NCI-H1417 (cell line): ENCODE measurements at regions not wholly inside any gene's neighbourhood (a gene's known extent, or its start where the extent isn't known, plus 50 kb on each side); places are given as distances from the start of the nearest gene placed in this dataset.
"Not testable (repeated sequence)": the region's sequence is repeated elsewhere in the genome, so short reads cannot be mapped to it uniquely, and the experiment has no call there.

Experiments used
- DNase-seq, 3 experiments: peaks; one replicate each; lab custom pipeline; 2025; lab: John Stamatoyannopoulos, UW

- DNase-seq, result not testable (repeated sequence)
These were observed 104.3 kb downstream of the MTPN start for GRCh38 chr7:135872861-135873260.

GRCh38 chr7:135862586-135863340, 114.2 kb upstream of the FAM180A start:
- peak in 2 of 3 experiments; percentile 58 to 94 for DNase-seq

DNA sequence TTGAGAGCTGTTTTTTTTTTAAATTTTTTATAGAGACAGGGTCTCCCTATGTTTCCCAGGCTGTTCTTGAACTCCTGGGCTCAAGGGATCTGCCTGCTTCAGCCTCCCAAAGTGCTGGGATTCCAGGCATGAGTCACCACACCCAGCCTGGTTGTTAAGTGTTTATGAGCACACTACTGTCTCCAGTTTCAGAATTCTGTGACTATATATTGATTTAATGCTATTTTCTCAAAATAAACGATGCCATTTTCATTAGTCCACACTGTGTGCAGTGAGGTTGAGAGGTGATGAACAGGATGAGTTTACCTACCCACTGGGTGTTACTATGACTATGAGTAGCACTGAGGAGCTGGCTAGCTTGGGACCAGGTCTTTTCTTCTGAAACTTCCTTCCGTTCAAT, 110.9 kb upstream of the FAM180A start:
- no peak for DNase-seq

- DNase-seq, result no peak
These were observed 110.2 kb upstream of the FAM180A start for GRCh38 chr7:135858851-135859250.

GRCh38 chr7:135858379-135858778, 109.8 kb upstream of the FAM180A start:
- DNase-seq, result no peak

GRCh38 chr7:135857519-135858274, 109.1 kb upstream of the FAM180A start:
- no peak for DNase-seq

DNA sequence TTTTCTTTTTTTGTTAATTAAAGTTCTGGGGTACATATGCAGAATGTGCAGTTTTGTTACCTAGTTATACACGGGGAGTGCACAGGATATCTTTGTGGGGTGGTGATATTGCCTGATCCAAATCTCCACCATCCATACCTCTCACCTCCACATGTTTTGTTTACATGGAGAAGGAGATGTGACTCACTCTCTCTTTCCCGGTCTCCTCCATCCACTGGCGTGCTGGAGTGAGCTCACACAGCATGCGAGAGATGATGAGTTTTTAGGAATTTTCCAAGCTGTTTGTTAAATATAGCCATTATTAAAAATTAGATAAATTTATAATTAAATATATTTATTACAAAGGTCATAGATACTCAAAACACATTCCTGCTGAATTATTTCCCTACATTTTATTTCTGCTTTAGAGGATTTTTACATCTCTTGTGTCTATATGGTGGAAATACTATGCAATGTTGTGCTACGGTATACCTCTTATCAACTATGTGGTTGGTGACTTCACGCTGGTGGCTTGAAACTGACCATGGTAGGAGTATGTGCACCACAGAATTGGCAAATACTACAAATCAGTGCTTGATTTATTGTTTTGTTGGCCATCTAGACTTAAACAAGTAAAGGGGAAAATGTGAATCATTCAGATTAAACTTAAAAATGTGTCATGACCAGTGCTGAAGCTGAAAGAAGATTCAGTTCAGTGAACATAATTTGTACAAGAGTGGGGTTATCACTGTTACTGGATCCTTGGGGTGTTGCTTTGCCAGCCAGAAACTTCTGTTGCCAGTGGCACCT, 107.9 kb upstream of the FAM180A start:
- DNase-seq, result no peak

- peak in 2 of 3 experiments; percentile 18 to 73 for DNase-seq
These were observed 107.2 kb upstream of the FAM180A start for GRCh38 chr7:135855846-135856245.

GRCh38 chr7:135853499-135853898, 104.9 kb upstream of the FAM180A start:
- no peak for DNase-seq

DNA sequence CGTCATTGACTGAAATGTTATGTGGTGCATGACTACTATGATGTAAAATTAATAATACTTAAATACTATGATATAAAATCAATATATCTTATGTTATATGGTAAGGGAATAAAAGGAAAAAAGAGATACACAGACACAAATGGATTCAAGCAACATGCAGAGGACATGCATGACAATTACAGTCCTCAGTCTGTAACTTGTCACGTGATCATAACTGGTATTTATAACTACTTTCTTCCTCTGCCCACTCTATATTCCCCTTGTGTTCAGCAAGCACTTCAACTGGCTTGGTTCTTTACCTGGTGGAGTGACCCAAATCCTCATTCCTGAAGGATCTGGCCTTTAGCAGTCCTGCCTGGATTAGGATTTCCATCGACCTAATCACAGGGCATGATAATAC, 104.4 kb upstream of the FAM180A start:
- DNase-seq, result no peak

DNA sequence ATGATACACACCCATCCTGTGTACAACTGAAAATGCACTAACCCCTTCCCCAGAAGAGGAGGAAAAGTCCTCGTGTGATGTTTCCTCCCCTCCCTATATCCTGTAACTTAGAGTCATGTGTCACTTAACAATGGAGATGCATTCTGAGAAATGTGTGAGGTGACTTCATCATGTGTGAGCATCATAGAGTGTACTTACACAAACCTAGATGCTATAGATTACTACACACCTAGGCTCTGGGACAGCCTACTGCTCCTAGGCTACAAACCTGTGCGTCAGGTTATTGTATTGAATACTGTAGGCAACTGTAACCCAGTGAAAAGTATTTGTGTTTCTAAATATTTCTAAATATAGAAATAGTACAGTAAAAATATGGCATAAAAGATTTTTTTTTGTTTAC, 98.6 kb upstream of the FAM180A start:
- DNase-seq, result no peak

DNA sequence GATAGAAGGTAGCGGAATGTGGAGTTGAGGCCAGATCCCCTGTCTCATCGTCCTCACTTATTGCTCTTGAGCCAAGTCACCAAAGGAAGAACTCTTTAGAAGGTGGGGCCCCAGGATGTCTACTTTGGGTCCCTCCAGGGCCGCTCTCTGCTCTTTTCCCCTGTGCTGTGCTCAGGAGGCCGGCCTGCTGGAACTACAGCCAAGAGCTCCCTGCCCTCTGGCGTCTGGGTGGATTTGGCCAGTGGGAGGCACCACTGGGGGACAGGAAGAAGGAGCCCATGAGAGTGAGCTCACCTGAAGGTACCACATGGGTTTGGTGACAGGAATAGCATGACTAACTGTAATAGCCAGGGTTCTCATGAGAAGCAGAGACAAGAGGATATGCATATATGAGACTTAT, 97.7 kb upstream of the FAM180A start:
- no peak for DNase-seq

GRCh38 chr7:135845415-135846075, 96.9 kb upstream of the FAM180A start:
- DNase-seq, result peak in 2 of 3 experiments; percentile 52 to 79

DNA sequence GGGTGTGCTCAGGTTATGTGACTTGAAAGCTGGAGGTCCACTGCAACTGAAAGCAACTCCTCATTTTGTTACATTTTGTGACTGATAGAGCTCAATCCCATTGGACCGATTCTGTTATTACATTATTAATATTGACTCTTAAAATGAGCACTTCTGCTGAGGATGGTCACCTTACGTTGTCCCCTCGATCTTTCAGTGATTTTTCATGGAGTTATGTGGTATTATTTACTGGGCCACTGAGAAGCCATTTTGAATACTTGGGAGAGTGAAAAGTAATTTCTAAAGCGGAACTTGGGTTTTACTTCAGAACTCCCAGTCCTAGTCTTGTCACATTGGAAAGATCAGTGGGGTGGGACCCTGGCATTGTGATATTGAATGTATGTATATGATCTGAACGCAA, 96.3 kb upstream of the FAM180A start:
- no peak for DNase-seq

DNA sequence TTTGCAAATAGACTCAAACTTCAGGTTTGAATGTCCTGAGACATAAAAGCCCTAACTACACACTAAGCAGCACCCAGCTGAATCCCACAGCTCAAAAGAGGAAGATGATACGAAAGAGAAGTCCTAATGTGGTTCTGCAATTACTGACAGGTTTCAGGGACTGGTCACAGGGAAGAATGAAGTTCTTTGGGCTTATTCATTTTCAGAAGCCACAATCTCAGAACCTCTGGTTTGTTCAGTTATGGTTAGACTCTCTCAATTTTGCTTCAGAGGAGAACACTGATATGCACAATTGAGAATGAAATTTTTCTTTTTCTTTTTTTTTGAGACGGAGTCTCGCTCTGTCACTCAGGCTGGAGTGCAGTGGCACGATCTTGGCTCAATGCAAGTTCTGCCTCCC, 94.6 kb upstream of the FAM180A start:
- no peak for DNase-seq

- no peak for DNase-seq
These were observed 94.0 kb upstream of the FAM180A start for GRCh38 chr7:135842446-135843179.

- DNase-seq, result peak in 1 of 3 experiments; percentile 72
These were observed 92.0 kb upstream of the FAM180A start for GRCh38 chr7:135840591-135840990.

GRCh38 chr7:135837675-135838074, 89.1 kb upstream of the FAM180A start:
- DNase-seq, result no peak

DNA sequence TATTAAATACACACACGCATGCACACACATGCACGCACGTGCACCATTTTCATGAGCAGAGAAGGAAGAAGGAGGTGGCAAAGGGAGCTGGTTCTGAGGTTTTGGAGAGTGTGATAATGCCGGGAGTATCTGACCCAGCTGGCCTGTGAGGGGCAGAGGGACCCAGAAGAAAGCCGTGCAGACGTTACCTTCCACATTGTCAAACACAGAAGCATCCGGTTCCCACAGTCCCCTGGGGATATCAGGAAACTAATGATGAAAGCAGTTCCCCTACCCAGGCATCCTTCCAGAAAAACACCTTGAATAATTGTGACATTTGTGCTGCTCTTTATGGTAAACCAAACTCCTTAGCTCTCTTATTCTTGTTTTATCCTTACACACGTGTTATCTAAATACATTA, 85.7 kb upstream of the FAM180A start:
- DNase-seq, result no peak

- DNase-seq, result peak in 1 of 3 experiments; percentile 27
These were observed 85.0 kb upstream of the FAM180A start for GRCh38 chr7:135833642-135834041.

DNA sequence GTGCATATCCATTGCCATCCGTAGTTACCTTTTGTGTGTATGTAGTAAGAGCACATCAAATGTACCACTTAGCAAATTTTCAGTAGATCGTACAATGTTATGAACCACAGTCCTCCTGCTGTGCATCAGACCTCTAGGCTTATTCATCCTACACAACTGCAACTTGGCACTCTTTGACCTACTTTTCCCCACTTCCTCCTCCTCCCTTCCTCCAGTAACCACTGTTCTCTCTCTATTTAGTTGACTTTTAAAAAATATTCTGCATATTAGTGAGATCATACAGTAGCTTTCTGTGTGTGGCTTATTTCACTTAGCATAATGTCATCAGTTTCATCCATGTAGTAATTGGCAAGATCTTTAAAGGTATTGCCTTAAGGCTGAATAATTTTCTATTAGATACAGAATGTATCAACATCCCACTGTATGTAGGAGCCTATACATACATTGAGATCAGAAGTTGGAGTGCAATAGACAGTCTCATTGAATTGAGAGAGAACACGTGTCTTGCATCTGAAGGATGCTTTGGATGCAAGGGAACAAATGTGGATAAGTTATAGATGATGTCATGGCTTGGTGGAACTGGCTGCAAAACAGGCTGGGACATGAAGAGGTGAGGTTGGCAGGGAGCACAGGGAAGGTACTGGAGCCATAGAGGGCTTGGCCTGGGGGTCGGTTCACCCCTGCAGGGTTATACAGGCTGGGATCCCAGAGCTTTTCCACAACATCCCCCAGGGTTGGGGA, 83.0 kb upstream of the FAM180A start:
- no peak for DNase-seq
